Keratinocyte (primary cell): ENCODE measurements at regions not wholly inside any gene's neighbourhood (a gene's known extent, or its start where the extent isn't known, plus 50 kb on each side); places are given as distances from the start of the nearest gene placed in this dataset.

Experiments used
- DNase-seq: peaks from one replicate; pipeline ENCODE4 v3.0.0-alpha.2; 2011; ENCODE audit warnings: low read depth, missing footprints, low spot score
- FAIRE-seq: peaks from 2 replicates; lab custom pipeline; 2011; peaks lifted over from hg19 to GRCh38; lab: Jason Lieb, UNC
- H2AFZ ChIP-seq: 2 replicates; pipeline ENCODE4 v1.6.0; 2012; ENCODE audit warnings: low read length, control low read depth, inconsistent platforms; ENCODE audit not compliant: control insufficient read depth
- H3K27ac ChIP-seq: 2 replicates; pipeline ENCODE4 v1.5.1; 2011; ENCODE audit warnings: low read length; ENCODE audit not compliant: control insufficient read depth, insufficient read depth
- H3K27me3 ChIP-seq: 3 replicates; pipeline ENCODE4 v1.6.0; 2011; ENCODE audit warnings: low read length; ENCODE audit not compliant: control insufficient read depth, insufficient read depth; ENCODE audit errors: extremely low read depth
- H3K36me3 ChIP-seq, 2 experiments: 2 replicates in 1 of 2; 3 replicates in 1 of 2; pipeline ENCODE4 v1.5.1; 2011; ENCODE audit warnings: low read length in 2 of 2, mild to moderate bottlenecking in 1 of 2; ENCODE audit not compliant: control insufficient read depth in 2 of 2, insufficient read depth in 2 of 2; ENCODE audit errors: extremely low read depth in 1 of 2
- H3K4me1 ChIP-seq: 3 replicates; pipeline ENCODE4 v1.5.1; 2011; ENCODE audit warnings: low read length; ENCODE audit not compliant: control insufficient read depth, insufficient read depth; ENCODE audit errors: extremely low read depth
- H3K4me2 ChIP-seq: 3 replicates; pipeline ENCODE4 v1.6.0; 2011; ENCODE audit warnings: low read depth, low read length; ENCODE audit not compliant: control insufficient read depth, insufficient read depth; ENCODE audit errors: extremely low read depth
- H3K4me3 ChIP-seq, 3 experiments: fragments of 200-600 bp in 1 of 3; sonication (generic) in 1 of 3; 2 replicates in 2 of 3; 3 replicates in 1 of 3; pipeline ENCODE4 v1.5.1; 2011 to 2016; ENCODE audit warnings: low read length in 3 of 3, mild to moderate bottlenecking in 3 of 3, control low read depth in 2 of 3, inconsistent platforms in 1 of 3, low read depth in 1 of 3, mixed read lengths in 1 of 3, mixed run types in 1 of 3, moderate library complexity in 1 of 3; ENCODE audit not compliant: control insufficient read depth in 2 of 3, insufficient read depth in 2 of 3; ENCODE audit errors: extremely low read depth in 1 of 3
- H3K79me2 ChIP-seq: 2 replicates; pipeline ENCODE4 v1.6.0; 2012; ENCODE audit warnings: low read length; ENCODE audit not compliant: control insufficient read depth, insufficient read depth
- H3K9ac ChIP-seq: 3 replicates; pipeline ENCODE4 v1.6.0; 2011; ENCODE audit warnings: low read length; ENCODE audit not compliant: control insufficient read depth, insufficient read depth; ENCODE audit errors: extremely low read depth
- H3K9me1 ChIP-seq: 3 replicates; pipeline ENCODE4 v1.6.0; 2011; ENCODE audit warnings: low read length; ENCODE audit not compliant: control insufficient read depth, insufficient read depth; ENCODE audit errors: extremely low read depth
- H3K9me3 ChIP-seq: 2 replicates; pipeline ENCODE4 v1.5.1; 2012; ENCODE audit warnings: low read depth, low read length; ENCODE audit not compliant: control insufficient read depth
- H4K20me1 ChIP-seq: 3 replicates; pipeline ENCODE4 v1.6.0; 2011; ENCODE audit warnings: low read length; ENCODE audit not compliant: control insufficient read depth, insufficient read depth; ENCODE audit errors: extremely low read depth
- EZH2 ChIP-seq: IDR thresholded peaks from one replicate; pipeline ENCODE4 v1.6.1; 2012; ENCODE audit warnings: inconsistent platforms, mild to moderate bottlenecking, low read length, moderate library complexity
- dilution Hi-C: fragments of 300-500 bp; cut with MboI; formaldehyde crosslinking; loops from one replicate; pipeline ENCODE4 v1.7.0; 2020; ENCODE audit warnings: low sequenced_read_pairs; ENCODE audit not compliant: extremely low pct_ligation_motif_present
- TF ChIP-seq, protein P1 (sequence below), 3 experiments: IDR thresholded peaks in 1 of 3; conservative IDR thresholded peaks in 1 of 3; optimal IDR thresholded peaks in 1 of 3; 2 replicates in 2 of 3; 3 replicates in 1 of 3; pipeline versions ENCODE3 to v1.5.1; 2011; ENCODE audit warnings: low read length in 3 of 3, mild to moderate bottlenecking in 3 of 3, moderate library complexity in 2 of 3, control low read depth in 1 of 3, inconsistent platforms in 1 of 3; ENCODE audit not compliant: insufficient read depth in 2 of 3; ENCODE audit errors: extremely low read depth in 1 of 3

DNA sequence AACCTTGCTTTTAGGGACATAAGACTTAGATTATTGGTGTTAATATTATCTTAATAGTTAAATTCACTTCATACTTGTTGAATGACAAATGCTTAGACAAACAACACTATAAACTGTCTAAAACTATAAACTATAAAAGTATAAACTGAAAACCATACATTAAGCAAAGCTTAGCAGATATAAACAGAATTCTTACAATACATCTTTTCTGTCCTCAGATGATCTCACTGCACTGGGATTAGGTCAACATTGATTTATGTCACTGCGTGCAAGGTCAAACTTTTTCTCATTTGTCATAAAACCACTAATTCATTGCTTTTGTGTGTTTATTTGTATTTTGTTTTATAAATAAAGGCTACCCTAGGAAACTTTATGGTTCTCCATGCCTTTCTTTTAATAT lies 1491.8 kb downstream of the NCAM2 start:
- H3K9me3 ChIP-seq: peaks cover 2% of the 10 kb centered on the region
- no peaks in the 10 kb centered on the region for H3K4me1 ChIP-seq
- H3K9ac ChIP-seq: no peak overlapping the region
- no peak overlapping the region for H2AFZ ChIP-seq
- no peaks in the 10 kb centered on the region for H4K20me1 ChIP-seq
- no peak for TF ChIP-seq EZH2
- TF ChIP-seq, protein P1, sequence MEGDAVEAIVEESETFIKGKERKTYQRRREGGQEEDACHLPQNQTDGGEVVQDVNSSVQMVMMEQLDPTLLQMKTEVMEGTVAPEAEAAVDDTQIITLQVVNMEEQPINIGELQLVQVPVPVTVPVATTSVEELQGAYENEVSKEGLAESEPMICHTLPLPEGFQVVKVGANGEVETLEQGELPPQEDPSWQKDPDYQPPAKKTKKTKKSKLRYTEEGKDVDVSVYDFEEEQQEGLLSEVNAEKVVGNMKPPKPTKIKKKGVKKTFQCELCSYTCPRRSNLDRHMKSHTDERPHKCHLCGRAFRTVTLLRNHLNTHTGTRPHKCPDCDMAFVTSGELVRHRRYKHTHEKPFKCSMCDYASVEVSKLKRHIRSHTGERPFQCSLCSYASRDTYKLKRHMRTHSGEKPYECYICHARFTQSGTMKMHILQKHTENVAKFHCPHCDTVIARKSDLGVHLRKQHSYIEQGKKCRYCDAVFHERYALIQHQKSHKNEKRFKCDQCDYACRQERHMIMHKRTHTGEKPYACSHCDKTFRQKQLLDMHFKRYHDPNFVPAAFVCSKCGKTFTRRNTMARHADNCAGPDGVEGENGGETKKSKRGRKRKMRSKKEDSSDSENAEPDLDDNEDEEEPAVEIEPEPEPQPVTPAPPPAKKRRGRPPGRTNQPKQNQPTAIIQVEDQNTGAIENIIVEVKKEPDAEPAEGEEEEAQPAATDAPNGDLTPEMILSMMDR (optimal IDR thresholded peaks at IDR 0.05 in 1 of 3, IDR thresholded peaks at IDR 0.05 in 1 of 3, conservative IDR thresholded peaks at IDR 0.05 in 1 of 3; ENCODE audit: extremely low read depth in 1 of 3, insufficient read depth in 2 of 3, low read length in 3 of 3): no peak
- no peaks in the 10 kb centered on the region for H3K36me3 ChIP-seq
- no peak overlapping the region for H3K4me3 ChIP-seq
- no peak overlapping the region for H3K27ac ChIP-seq
- H3K79me2 ChIP-seq: no peaks in the 10 kb centered on the region
- FAIRE-seq: no peak
- no peaks in the 10 kb centered on the region for H3K9me1 ChIP-seq
- no peaks in the 10 kb centered on the region for H3K27me3 ChIP-seq
- dilution Hi-C loops: no loop called here
- no peak overlapping the region for H3K4me2 ChIP-seq
- DNase-seq: no peak

DNA sequence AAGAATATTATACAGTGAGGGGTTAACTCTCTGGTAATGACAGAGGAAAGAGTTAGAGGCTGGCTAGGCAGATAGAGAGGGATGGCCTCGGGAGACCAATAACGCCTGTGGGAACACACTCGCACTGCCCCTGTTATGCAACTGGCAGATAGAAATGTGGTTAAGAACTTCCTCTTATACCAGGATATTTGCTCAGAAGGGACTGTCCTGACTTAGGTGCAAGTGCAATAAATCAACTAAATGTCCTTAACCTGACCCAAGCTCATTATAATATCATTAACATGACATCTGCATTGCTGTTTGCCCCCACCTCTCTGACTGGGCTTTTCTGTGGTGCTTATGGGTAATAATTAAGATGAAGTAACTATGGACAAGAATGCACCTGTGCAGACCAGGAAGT lies 1518.0 kb downstream of the NCAM2 start:
- Histone ChIP-seq H3K4me3 (no peak overlapping the region), H3K9me3 (no peaks in the 10 kb centered on the region), H2AFZ (no peak overlapping the region), H3K79me2 (no peaks in the 10 kb centered on the region), H3K4me1 (no peaks in the 10 kb centered on the region), H3K36me3 (no peaks in the 10 kb centered on the region), H3K4me2 (no peak overlapping the region), H3K9ac (no peak overlapping the region), H3K27ac (no peak overlapping the region), H3K27me3 (no peaks in the 10 kb centered on the region), H3K9me1 (no peaks in the 10 kb centered on the region), H4K20me1 (no peaks in the 10 kb centered on the region)
- no peak for DNase-seq
- FAIRE-seq: no peak
- dilution Hi-C loops: no loop called here
- TF ChIP-seq, protein P1 (optimal IDR thresholded peaks at IDR 0.05 in 1 of 3, IDR thresholded peaks at IDR 0.05 in 1 of 3, conservative IDR thresholded peaks at IDR 0.05 in 1 of 3; ENCODE audit: extremely low read depth in 1 of 3, insufficient read depth in 2 of 3, low read length in 3 of 3): no peak
- TF ChIP-seq EZH2: no peak
